Transverse colon (tissue), 4 donors: ENCODE measurements at regions not wholly inside any gene's neighbourhood (a gene's known extent, or its start where the extent isn't known, plus 50 kb on each side); places are given as distances from the start of the nearest gene placed in this dataset.

Source experiments
- DNase-seq: peaks from one replicate; pipeline ENCODE4 v3.0.0-alpha.2; 2019
- H3K27ac ChIP-seq, 4 donors: fragments of 200-600 bp; sonication (generic); 2 replicates each; pipeline ENCODE4 v1.5.1; 2016 to 2018; ENCODE audit warnings: inconsistent platforms in 4 of 4
- H3K27me3 ChIP-seq: fragments of 200-600 bp; sonication (generic); 2 replicates; pipeline ENCODE4 v1.5.1; 2017; ENCODE audit warnings: inconsistent platforms
- H3K36me3 ChIP-seq, 4 donors: fragments of 200-600 bp; sonication (generic); 2 replicates each; pipeline ENCODE4 v1.5.1; 2017 to 2019; ENCODE audit warnings: inconsistent platforms in 4 of 4
- H3K4me1 ChIP-seq, 4 donors: fragments of 200-600 bp; sonication (generic); 2 replicates each; pipeline ENCODE4 v1.5.1; 2017 to 2020; ENCODE audit warnings: inconsistent platforms in 4 of 4
- H3K4me3 ChIP-seq, 4 donors: fragments of 200-600 bp; sonication (generic); 1 replicate in 1 of 4; 2 replicates in 3 of 4; pipeline versions ENCODE4 v1.5.1 to v1.6.1; 2017 to 2019; ENCODE audit warnings: inconsistent platforms in 4 of 4
- H3K9me3 ChIP-seq, 2 donors: fragments of 200-600 bp; sonication (generic); 2 replicates each; pipeline ENCODE4 v1.5.1; 2017 to 2019; ENCODE audit warnings: inconsistent platforms in 2 of 2
- CTCF ChIP-seq, 5 experiments: fragments of 200-600 bp in 3 of 5; fragments of 450-650 bp in 2 of 5; sonication (generic) in 3 of 5; IDR thresholded peaks; 1 replicate in 2 of 5; 2 replicates in 3 of 5; pipeline ENCODE4 v1.5.1; 2016 to 2017; ENCODE audit warnings: antibody characterized with exemption in 5 of 5, inconsistent platforms in 3 of 5, mild to moderate bottlenecking in 2 of 5, moderate library complexity in 1 of 5
- EP300 ChIP-seq: sonication (generic); formaldehyde crosslinking; IDR thresholded peaks from one replicate; pipeline ENCODE4 v1.6.1; 2017; ENCODE audit warnings: antibody characterized with exemption, low read depth
- POLR2A ChIP-seq: fragments of 450-650 bp; IDR thresholded peaks from one replicate; pipeline ENCODE4 v1.6.1; 2016; ENCODE audit warnings: antibody characterized with exemption, mild to moderate bottlenecking, moderate library complexity
- POLR2AphosphoS5 ChIP-seq, 3 donors: sonication (generic); formaldehyde crosslinking; IDR thresholded peaks; one replicate each; pipeline ENCODE4 v1.6.1; 2016; ENCODE audit warnings: antibody characterized with exemption in 3 of 3
- WGBS, 2 donors: methylation state at CpG; one replicate each; pipeline ENCODE4 v1.1.5; 2018; ENCODE audit warnings: low coverage in 1 of 2; 5-methylcytosine and 5-hydroxymethylcytosine counted together
- in situ Hi-C, 4 donors: fragments of 200-750 bp; cut with MboI; loops; one replicate each; pipeline versions ENCODE4 v1.15.0 to v1.15.1; 2017; ENCODE audit warnings: low sequenced_read_pairs in 3 of 4, low pct_ligation_motif_present in 1 of 4, low pct_unique_long_range_greater_than_20kb in 1 of 4
- intact Hi-C: fragments of 100-400 bp; cut with DNase I; formaldehyde crosslinking; loops from one replicate; pipeline ENCODE4 v1.15.1; 2023; ENCODE audit warnings: low total_unique reads

GRCh38 chr3:166810741-166811445 is 569.2 kb downstream of the ZBBX start:
- Histone ChIP-seq H3K27me3 (no peaks in the 10 kb centered on the region), H3K27ac (no peak overlapping the region), H3K4me3 (no peak overlapping the region), H3K36me3 (no peaks in the 10 kb centered on the region), H3K9me3 (no peaks in the 10 kb centered on the region), H3K4me1 (no peaks in the 10 kb centered on the region)
- DNase-seq = no peak
- intact Hi-C loops (no loop called here), in situ Hi-C loops (no loop called here)
- no peak for TF ChIP-seq POLR2A
- no peak for TF ChIP-seq EP300
- TF ChIP-seq POLR2AphosphoS5 (IDR thresholded peaks at IDR 0.05) = no peak
- TF ChIP-seq CTCF (IDR thresholded peaks at IDR 0.05) = no peak
- WGBS, 2 donors = 78 to 87% methylated on average over 10 to 23 of the region's 23 CpGs

- WGBS, 2 donors = 87% methylated on average over 3 to 4 of the region's 4 CpGs
- no peaks in the 10 kb centered on the region for H3K27me3 ChIP-seq
- intact Hi-C loops = no loop called here
- in situ Hi-C loops = no loop called here
- no peaks in the 10 kb centered on the region for H3K9me3 ChIP-seq
- no peaks in the 10 kb centered on the region for H3K4me1 ChIP-seq
- no peak overlapping the region for H3K27ac ChIP-seq
- TF ChIP-seq POLR2AphosphoS5 (IDR thresholded peaks at IDR 0.05) = no peak
- no peak for TF ChIP-seq POLR2A
- no peak for TF ChIP-seq CTCF (IDR thresholded peaks at IDR 0.05)
- no peak for TF ChIP-seq EP300
- H3K4me3 ChIP-seq = no peak overlapping the region
- DNase-seq = no peak
- no peaks in the 10 kb centered on the region for H3K36me3 ChIP-seq
Observed at GRCh38 chr3:166809520-166809919, 570.6 kb downstream of the ZBBX start.

- no peaks in the 10 kb centered on the region for H3K36me3 ChIP-seq
- no peak overlapping the region for H3K27ac ChIP-seq
- intact Hi-C loops = no loop called here
- TF ChIP-seq POLR2A (no peak), EP300 (no peak), POLR2AphosphoS5 (IDR thresholded peaks at IDR 0.05) (no peak), CTCF (IDR thresholded peaks at IDR 0.05) (no peak)
- H3K27me3 ChIP-seq = no peaks in the 10 kb centered on the region
- no peak overlapping the region for H3K4me3 ChIP-seq
- no peak for DNase-seq
- WGBS, 2 donors = 63 to 74% methylated on average over 4 of the region's 4 CpGs
- no peaks in the 10 kb centered on the region for H3K4me1 ChIP-seq
- H3K9me3 ChIP-seq = no peaks in the 10 kb centered on the region
- in situ Hi-C loops = no loop called here
Observed at GRCh38 chr3:166788936-166789335, 591.2 kb downstream of the ZBBX start.

- H3K4me3 ChIP-seq = no peak overlapping the region
Observed at GRCh38 chr3:166785876-166786275, 594.2 kb downstream of the ZBBX start.

More at GRCh38 chr3:166785876-166786275, 594.2 kb downstream of the ZBBX start:
- in situ Hi-C loops (no loop called here), intact Hi-C loops (no loop called here)
- Histone ChIP-seq H3K9me3 (no peaks in the 10 kb centered on the region), H3K36me3 (no peaks in the 10 kb centered on the region), H3K27ac (no peak overlapping the region), H3K4me1 (no peaks in the 10 kb centered on the region), H3K27me3 (no peaks in the 10 kb centered on the region)
- no peak for DNase-seq
- 46 to 53% methylated on average over 2 of the region's 2 CpGs for WGBS, 2 donors
- TF ChIP-seq POLR2AphosphoS5 (IDR thresholded peaks at IDR 0.05) = no peak
- TF ChIP-seq POLR2A = no peak
- no peak for TF ChIP-seq EP300
- no peak for TF ChIP-seq CTCF (IDR thresholded peaks at IDR 0.05)
